ENCODE measurements at regions not wholly inside any gene's neighbourhood (a gene's known extent, or its start where the extent isn't known, plus 50 kb on each side); places are given as distances from the start of the nearest gene placed in this dataset.

DNA sequence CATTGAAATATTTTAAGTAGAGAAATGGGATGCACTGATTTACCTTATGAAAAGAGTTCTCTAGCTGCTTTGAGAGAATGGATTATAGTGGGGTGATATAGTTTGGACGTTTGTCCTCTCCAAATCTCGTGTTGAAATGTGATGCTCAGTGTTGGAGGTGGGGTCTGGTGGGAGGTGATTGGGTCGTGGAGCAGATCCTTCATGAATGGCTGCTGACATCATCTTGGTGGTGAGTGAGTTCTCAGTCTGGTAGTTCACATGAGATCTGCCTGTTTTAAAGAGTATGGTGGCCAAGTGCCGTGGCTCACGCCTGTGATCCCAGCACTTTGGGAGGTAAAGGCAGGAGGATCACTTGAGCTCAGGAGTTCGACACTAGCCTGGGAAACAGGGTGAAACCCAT is 58.7 kb upstream of the SH3RF3 start:
- in situ Hi-C loops (cut with MboI; ENCODE audit: low pct_unique_long_range_greater_than_20kb in 2 of 9, low sequenced_read_pairs in 9 of 9, unreplicated experiment in 9 of 9), result no loop called here
- Histone ChIP-seq H3K27ac (no peak overlapping the region), H3K4me3 (no peak overlapping the region), H3K4me1 (replicated peaks in 1 of 2) (peaks cover 13 to 20% of the 10 kb centered on the region in 2 donors)
- ATAC-seq (replicated peaks in 6 of 8), result no peak
- WGBS, 10 experiments, result 0 to 85% (median 37%) methylated on average over 1 to 6 of the region's 6 CpGs; no CpG with 5 or more reads in 5 of the 10 experiments

DNA sequence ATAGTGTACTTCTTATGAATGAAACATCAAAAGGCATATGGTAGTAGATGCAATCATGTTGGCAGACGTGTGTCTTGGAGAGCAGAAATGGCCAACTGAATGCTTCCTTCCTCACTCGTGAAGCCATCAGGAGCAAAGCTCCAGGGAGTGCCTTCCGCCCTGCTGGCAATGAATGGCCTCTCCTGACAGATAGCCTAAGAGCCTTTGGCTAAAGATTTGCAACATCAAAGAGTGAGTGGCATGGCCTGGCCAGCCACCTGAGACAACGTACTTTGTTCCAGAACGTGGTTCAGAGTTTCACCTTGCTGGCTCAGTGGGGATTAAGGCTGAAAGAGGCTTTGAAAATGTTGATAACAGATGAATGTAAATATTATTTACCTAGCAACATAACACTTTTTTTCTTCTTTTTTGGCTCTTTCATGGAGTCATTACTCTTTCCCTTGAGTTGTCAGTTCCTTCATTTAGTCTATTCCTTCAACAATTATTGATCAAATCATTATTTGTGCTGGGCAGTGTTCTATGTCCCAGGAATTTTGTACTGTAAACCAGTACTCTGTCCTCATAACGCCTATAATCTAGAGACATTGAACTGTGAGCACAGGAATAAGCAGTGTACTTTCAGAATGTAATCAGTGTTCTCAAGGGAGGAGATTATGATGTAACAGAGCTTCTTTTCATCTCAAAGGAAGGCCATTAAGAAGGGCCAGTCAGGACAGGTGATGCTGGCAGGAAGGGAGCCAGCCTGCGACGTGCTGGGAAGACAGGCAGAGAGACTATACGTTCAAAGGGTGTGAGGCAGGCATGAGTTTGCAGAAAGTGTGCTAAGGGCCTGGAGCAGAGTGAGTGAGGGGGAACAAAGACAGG is 59.4 kb upstream of the SH3RF3 start:
- Histone ChIP-seq H3K4me3 (no peak overlapping the region), H3K4me1 (replicated peaks in 1 of 2) (peaks cover 13 to 20% of the 10 kb centered on the region in 2 donors), H3K27ac (no peak overlapping the region)
- ATAC-seq (replicated peaks in 6 of 8), result peak in 5 of 8 experiments; percentile 28 to 45 (median 32)
- in situ Hi-C loops (cut with MboI; ENCODE audit: low pct_unique_long_range_greater_than_20kb in 2 of 9, low sequenced_read_pairs in 9 of 9, unreplicated experiment in 9 of 9), result no loop called here
- 18 to 70% (median 48%) methylated on average over 2 to 6 of the region's 9 CpGs for WGBS, 10 experiments

DNA sequence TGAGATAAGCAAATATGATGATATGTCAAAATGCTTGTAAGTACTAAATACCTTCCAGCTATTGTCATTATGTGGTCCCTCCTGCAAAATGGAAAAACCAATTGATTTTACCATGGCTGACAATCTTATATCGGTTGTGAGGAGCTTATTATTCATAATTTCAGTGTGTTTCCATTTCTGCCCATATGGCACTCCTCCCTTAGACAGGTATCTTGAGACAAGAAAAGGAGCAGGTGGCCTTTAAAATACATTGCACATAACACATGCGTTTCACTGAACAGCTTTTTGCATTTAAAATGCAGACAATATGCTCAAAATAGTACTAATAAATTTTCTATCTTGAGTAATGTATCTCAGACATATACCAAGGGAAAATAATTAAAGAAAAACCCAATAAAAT is 60.2 kb upstream of the SH3RF3 start:
- no peak for ATAC-seq (replicated peaks in 6 of 8)
- H3K4me1 ChIP-seq (replicated peaks in 1 of 2), result peaks cover 13 to 20% of the 10 kb centered on the region in 2 donors
- no peak overlapping the region for H3K27ac ChIP-seq
- WGBS, 10 experiments, result 0 to 100% (median 67%) methylated on average over 1 to 2 of the region's 2 CpGs; no CpG with 5 or more reads in 2 of the 10 experiments
- in situ Hi-C loops (cut with MboI; ENCODE audit: low pct_unique_long_range_greater_than_20kb in 2 of 9, low sequenced_read_pairs in 9 of 9, unreplicated experiment in 9 of 9), result no loop called here
- no peak overlapping the region for H3K4me3 ChIP-seq

DNA sequence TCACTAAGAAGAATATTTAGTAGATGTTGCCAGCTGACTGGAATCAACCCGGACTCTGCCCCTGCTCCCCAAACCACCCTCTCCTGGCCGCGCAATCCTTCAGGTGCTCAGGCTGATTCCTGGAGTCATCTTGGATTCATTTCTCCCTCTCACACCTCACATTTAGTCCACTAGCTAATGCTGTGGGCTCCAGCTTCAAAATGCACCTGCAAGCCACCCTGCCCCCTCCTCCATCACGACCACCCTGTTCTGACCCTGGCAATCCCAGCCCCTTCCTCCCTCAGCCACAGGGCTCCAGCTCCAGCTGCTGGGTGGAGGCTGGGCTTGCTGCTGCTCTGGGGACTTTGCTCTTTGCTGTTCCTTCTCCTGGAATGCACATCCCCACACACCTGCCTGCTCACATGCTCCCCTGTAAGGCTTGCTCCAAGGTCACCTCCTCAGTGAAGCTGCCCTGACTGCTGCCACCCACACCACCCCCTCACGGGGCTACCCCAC is 61.3 kb upstream of the SH3RF3 start:
- H3K4me1 ChIP-seq (replicated peaks in 1 of 2), result peaks cover 13 to 25% of the 10 kb centered on the region in 2 donors
- ATAC-seq (replicated peaks in 6 of 8), result no peak
- in situ Hi-C loops (cut with MboI; ENCODE audit: low pct_unique_long_range_greater_than_20kb in 2 of 9, low sequenced_read_pairs in 9 of 9, unreplicated experiment in 9 of 9), result no loop called here
- peak overlapping the region; percentile 24 to 43 for H3K27ac ChIP-seq
- H3K4me3 ChIP-seq, result no peak overlapping the region
- 0 to 100% (median 40%) methylated on average over 1 to 3 of the region's 5 CpGs; no CpG with 5 or more reads in 4 of the 10 experiments for WGBS, 10 experiments

DNA sequence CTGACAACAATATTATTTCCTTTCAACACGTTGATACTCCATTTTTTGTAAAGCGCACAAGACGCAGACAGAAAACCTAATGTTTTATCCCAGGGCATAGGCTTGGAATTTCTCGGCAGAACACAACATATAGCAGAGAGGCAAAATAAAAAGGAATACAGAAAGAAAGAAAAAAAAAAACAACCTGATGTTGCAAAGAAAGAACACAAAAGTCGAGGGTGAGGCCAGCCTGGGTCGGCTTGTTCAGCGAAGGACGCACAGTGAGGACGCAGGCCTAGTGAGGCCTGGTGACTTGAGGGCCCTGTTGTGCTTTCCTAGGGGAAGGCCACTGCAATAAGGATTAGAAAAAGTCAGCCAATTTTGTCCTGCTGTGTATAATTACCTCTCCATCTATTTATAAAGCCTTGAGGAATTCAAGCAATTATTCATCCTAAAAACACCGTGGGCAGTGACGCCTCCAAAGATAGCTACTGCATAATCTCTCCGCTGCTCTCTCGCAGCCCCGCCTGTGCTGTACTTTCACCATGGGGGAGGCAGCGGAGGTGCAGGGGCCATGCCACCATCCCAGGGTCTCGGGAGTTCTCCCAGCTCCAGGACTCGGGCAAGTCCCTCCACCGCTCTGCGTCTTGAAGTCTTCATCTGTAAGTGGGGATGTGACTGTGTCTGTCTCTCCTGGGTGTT is 61.9 kb upstream of the SH3RF3 start:
- Histone ChIP-seq H3K27ac (peak overlapping the region; percentile 3 to 43), H3K4me3 (no peak overlapping the region), H3K4me1 (replicated peaks in 1 of 2) (peaks cover 17 to 28% of the 10 kb centered on the region in 2 donors)
- in situ Hi-C loops (cut with MboI; ENCODE audit: low pct_unique_long_range_greater_than_20kb in 2 of 9, low sequenced_read_pairs in 9 of 9, unreplicated experiment in 9 of 9), result no loop called here
- ATAC-seq (replicated peaks in 6 of 8), result peak in 5 of 8 experiments; percentile 16 to 60 (median 59)
- WGBS, 10 experiments, result 54 to 100% (median 74%) methylated on average over 2 to 16 of the region's 19 CpGs

DNA sequence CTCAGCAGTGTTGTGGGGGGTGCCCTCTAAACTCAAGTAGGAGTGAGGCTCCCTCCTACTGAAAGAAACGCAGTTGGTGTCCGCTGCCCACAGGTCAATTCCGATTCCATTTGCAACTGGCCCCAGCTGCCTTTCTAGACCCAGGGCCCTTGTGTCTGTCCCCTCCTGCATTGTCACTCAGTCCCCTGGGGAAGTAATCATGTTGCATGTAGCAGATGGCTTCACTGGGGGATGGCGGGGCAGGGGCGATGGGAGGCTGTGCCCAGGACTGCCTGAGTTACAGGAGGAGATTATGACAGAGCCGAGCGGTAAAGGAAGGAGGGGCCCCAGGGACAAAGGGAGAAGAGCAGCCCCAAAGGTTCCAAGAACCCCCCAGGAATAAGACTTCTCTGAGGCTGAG is 62.5 kb upstream of the SH3RF3 start:
- in situ Hi-C loops (cut with MboI; ENCODE audit: low pct_unique_long_range_greater_than_20kb in 2 of 9, low sequenced_read_pairs in 9 of 9, unreplicated experiment in 9 of 9), result no loop called here
- peak in 5 of 8 experiments; percentile 36 to 78 (median 75) for ATAC-seq (replicated peaks in 6 of 8)
- 50 to 100% (median 68%) methylated on average over 1 to 7 of the region's 7 CpGs; no CpG with 5 or more reads in 3 of the 10 experiments for WGBS, 10 experiments
- Histone ChIP-seq H3K27ac (peak overlapping the region in 1 of 2 donors; percentile 3), H3K4me3 (no peak overlapping the region), H3K4me1 (replicated peaks in 1 of 2) (peaks cover 17 to 32% of the 10 kb centered on the region in 2 donors)

DNA sequence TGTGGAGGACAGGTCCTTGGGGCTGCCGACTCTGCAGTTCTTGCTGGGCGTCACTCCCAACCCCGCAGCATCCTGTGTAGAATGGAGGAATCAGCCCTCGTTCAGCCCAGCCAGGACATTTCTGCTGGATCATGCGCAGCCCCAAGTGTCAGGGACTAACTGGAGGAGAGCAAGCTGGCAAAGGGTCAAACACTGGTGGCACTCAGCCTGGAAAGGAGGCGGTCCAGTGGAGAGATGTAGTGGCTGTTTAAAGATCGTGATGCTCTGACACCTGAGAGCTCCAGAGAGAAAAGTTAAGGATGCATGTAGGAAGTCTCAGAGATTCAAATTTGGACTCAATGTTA is 63.6 kb upstream of the SH3RF3 start:
- H3K27ac ChIP-seq, result no peak overlapping the region
- no peak for ATAC-seq (replicated peaks in 6 of 8)
- in situ Hi-C loops (cut with MboI; ENCODE audit: low pct_unique_long_range_greater_than_20kb in 2 of 9, low sequenced_read_pairs in 9 of 9, unreplicated experiment in 9 of 9), result no loop called here
- WGBS, 10 experiments, result 20 to 100% (median 92%) methylated on average over 1 to 7 of the region's 7 CpGs; no CpG with 5 or more reads in 2 of the 10 experiments
- H3K4me3 ChIP-seq, result no peak overlapping the region
- peaks cover 17 to 32% of the 10 kb centered on the region in 2 donors for H3K4me1 ChIP-seq (replicated peaks in 1 of 2)

DNA sequence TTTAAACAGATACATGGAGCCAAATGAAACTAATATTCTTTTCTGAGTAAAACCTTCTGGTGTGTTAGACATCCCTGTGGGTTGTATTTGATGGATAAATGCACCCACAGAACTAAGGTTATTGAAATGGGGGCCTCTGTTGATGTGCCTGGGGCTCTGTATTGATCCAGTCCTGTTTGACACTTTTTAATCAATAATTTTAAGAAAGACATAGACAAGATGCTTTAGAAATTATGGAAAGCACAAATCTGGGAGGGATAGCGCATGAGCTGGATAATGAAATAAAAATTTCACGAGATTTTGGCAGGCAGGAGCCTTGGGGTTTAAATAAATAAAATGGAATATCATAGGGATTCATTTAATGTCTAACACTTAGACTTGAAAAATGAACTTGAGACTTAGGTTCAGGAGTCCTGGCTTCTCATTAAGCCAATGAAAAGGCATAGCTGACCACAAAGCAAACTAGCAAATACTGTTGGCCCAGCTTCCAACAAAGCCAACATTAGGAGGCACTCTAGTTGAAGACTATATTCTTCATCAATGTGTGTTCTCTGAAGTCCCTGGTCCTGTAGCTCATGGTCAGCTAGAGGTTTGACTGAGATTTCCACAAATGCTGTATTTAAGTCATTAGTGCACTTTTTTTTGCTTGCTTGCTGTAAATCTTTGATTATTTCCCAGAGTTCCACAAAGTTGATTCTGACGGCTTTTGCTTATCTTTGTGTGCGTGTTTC is 64.2 kb upstream of the SH3RF3 start:
- H3K4me1 ChIP-seq (replicated peaks in 1 of 2), result peaks cover 17 to 32% of the 10 kb centered on the region in 2 donors
- ATAC-seq (replicated peaks in 6 of 8), result no peak
- 40 to 100% (median 80%) methylated on average over 1 to 4 of the region's 4 CpGs for WGBS, 10 experiments
- H3K4me3 ChIP-seq, result no peak overlapping the region
- in situ Hi-C loops (cut with MboI; ENCODE audit: low pct_unique_long_range_greater_than_20kb in 2 of 9, low sequenced_read_pairs in 9 of 9, unreplicated experiment in 9 of 9), result no loop called here
- no peak overlapping the region for H3K27ac ChIP-seq

DNA sequence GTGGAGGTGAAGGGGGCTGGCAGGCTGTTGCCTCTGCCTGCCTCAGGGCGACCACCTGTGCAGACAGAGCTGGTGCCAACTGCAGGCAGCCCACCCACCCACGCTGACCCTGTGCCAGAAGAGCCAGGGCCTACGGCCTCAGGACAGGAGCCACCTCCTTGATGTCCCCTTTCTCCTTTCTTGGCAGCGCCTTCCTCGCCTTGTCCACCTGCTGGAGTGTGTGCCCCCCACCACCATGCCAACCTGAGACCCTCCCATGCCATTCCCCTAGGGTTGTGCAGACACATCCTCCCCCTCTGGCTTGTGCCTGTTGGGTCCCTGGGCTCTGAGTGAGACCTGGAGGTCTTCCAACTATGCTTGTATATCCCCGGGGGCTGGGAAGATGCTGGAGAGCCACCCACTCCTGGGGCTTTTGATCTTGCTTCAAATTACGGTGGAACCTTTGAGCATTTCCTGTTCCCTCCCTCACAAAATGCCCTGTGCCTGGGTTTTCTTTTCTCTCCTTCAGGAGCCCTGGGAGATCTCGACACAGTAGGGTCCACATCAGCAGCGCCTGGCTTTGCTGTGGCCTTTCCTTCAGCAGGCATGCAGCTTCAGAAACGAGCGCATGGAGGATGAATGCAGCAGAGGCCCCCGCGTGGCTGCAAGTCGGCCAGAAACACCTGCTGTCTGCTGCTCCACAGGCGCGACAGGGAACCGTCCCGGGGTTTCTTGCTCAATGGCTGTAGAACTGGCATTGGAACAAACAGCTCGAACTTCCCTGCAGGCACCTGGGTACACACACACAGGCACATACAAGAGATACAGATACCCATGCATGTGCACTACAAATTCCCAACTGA is 65.9 kb upstream of the SH3RF3 start:
- 0 to 100% (median 68%) methylated on average over 1 to 10 of the region's 19 CpGs; no CpG with 5 or more reads in 3 of the 10 experiments for WGBS, 10 experiments
- H3K4me1 ChIP-seq (replicated peaks in 1 of 2), result peaks cover 29 to 42% of the 10 kb centered on the region in 2 donors
- ATAC-seq (replicated peaks in 6 of 8), result no peak
- in situ Hi-C loops (cut with MboI; ENCODE audit: low pct_unique_long_range_greater_than_20kb in 2 of 9, low sequenced_read_pairs in 9 of 9, unreplicated experiment in 9 of 9), result no loop called here
- H3K27ac ChIP-seq, result no peak overlapping the region
- H3K4me3 ChIP-seq, result no peak overlapping the region

DNA sequence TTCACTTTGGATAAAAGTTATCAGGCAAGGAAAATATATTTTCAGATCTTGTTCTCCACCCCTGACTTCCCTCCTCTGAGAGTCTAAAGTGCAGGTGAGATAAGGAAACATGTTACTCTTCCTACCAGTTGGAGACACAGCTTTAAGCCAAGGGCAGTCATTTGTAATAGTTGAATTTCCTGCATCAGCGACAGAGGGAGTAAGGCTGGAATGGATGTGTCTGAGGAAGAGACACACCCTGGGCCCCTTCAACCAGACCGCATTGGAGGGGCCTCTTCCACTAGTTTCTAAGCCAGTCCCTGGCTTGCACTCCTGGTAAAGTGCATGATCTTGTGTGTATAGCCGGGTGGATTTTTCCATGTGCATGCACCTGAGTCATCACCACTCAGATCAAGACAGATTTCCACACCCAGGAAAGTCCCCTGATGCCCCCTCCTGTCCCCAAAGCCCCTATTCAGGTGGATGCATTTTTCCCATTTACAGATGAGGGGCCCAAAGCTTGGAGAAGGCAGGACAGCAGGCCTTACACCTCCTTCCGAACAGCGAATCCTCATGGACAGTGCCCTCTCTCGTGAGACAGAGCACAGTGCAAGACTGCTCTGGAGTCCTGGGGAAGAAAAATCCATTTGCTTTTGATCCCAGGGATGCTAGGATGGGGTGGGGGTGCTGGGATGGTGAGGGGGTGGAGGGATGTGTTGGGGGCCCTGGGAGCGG is 66.7 kb upstream of the SH3RF3 start:
- Histone ChIP-seq H3K4me3 (no peak overlapping the region), H3K27ac (no peak overlapping the region), H3K4me1 (replicated peaks in 1 of 2) (peaks cover 32 to 44% of the 10 kb centered on the region in 2 donors)
- peak in 5 of 8 experiments; percentile 35 to 71 (median 57) for ATAC-seq (replicated peaks in 6 of 8)
- in situ Hi-C loops (cut with MboI; ENCODE audit: low pct_unique_long_range_greater_than_20kb in 2 of 9, low sequenced_read_pairs in 9 of 9, unreplicated experiment in 9 of 9), result no loop called here
- 0 to 92% (median 55%) methylated on average over 1 to 2 of the region's 7 CpGs; no CpG with 5 or more reads in 6 of the 10 experiments for WGBS, 10 experiments

DNA sequence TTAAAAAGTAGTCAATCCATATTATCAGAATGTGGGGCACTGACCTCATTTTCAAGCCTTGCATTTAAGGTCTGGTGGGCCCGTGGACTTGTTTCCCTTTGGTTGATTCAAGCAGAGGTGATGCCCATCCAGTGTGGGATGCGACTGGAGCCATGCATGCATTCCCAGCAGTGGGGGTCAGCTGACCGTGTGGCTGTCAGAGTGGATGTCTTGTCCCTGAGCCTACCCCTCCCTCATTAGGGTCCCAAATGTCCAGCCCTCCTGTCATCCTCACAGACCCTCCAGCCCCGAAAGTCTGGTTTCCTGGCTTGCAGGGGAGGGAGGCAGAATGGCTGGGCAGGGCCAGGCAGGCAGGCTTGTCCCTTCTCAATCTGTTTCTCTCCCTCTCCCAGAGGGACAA is 67.3 kb upstream of the SH3RF3 start:
- Histone ChIP-seq H3K4me3 (no peak overlapping the region), H3K27ac (no peak overlapping the region), H3K4me1 (replicated peaks in 1 of 2) (peaks cover 28 to 44% of the 10 kb centered on the region in 2 donors)
- WGBS, 10 experiments, result 44 to 100% methylated on average over 1 of the region's 4 CpGs; no CpG with 5 or more reads in 8 of the 10 experiments
- in situ Hi-C loops (cut with MboI; ENCODE audit: low pct_unique_long_range_greater_than_20kb in 2 of 9, low sequenced_read_pairs in 9 of 9, unreplicated experiment in 9 of 9), result no loop called here
- ATAC-seq (replicated peaks in 6 of 8), result no peak
